ENCODE measurements at regions not wholly inside any gene's neighbourhood (a gene's known extent, or its start where the extent isn't known, plus 50 kb on each side); places are given as distances from the start of the nearest gene placed in this dataset.

DNA sequence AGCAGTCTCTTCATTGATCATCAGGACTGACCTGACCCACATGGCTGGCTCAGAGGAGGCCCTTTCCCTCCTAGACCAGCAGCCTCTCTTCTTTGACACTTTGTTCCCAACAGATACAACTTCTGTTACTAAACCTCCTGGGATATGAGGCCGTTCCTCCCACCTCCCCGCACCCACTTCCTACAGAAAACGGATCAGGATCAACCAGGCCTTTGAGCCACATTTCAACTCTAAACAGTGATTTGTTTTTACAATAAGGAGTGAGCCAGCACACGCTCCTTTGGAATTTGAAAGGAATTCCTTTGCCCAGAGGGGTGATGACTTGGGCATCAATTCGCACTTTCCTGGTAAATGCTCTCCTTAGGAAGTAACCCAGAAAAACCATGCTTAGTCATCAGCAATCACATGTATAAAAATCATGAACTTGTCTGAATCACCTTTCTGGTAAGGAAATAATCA, 180.4 kb downstream of the FAM124B start:
- no peaks in the 10 kb centered on the region for H4K20me1 ChIP-seq (replicated peaks; ENCODE audit: control insufficient read depth, extremely low read depth, insufficient read depth, low read length)
- FAIRE-seq, result peak; percentile 95
- peaks cover 26% of the 10 kb centered on the region for H3K4me1 ChIP-seq (ENCODE audit: control insufficient read depth, extremely low read depth, insufficient read depth, low read length)
- TF ChIP-seq JUN (IDR thresholded peaks at IDR 0.05; ENCODE audit: borderline replicate concordance, insufficient read depth, insufficient read length, low read depth), result peak; percentile 90
- peak; percentile 34 for TF ChIP-seq POLR2AphosphoS5 (IDR thresholded peaks at IDR 0.05; ENCODE audit: insufficient read depth, low read depth, low read length)
- TF ChIP-seq FOS (IDR thresholded peaks at IDR 0.05; ENCODE audit: borderline replicate concordance, insufficient read depth, low read length), result peak; percentile 95
- TF ChIP-seq GATA2 (IDR thresholded peaks at IDR 0.05; ENCODE audit: insufficient read depth, insufficient read length, low read depth, low read length), result peak; percentile 32
- peak; percentile 24 for TF ChIP-seq MAX (IDR thresholded peaks at IDR 0.05; ENCODE audit: insufficient read depth, insufficient read length)
- TF ChIP-seq EZH2 (IDR thresholded peaks at IDR 0.05; ENCODE audit: borderline replicate concordance, low read depth, low read length, severe bottlenecking), result no peak
- TF ChIP-seq MYC (IDR thresholded peaks at IDR 0.05; ENCODE audit: low read depth, low read length), result no peak
- no peak for TF ChIP-seq CTCF (IDR thresholded peaks at IDR 0.05; ENCODE audit: extremely low read depth in 1 of 2, insufficient read depth in 1 of 2, low read depth in 1 of 2, low read length in 2 of 2)
- no peak for TF ChIP-seq POLR2A (IDR thresholded peaks at IDR 0.05; ENCODE audit: low read depth, low read length)
- H3K9ac ChIP-seq (replicated peaks; ENCODE audit: extremely low read depth, insufficient read depth, low read length), result peak overlapping the region; percentile 61
- H3K4me3 ChIP-seq (replicated peaks in 1 of 3; ENCODE audit: insufficient read depth in 1 of 3, low read depth in 1 of 3, low read length in 3 of 3), result no peak overlapping the region
- no TSS peak for BruUV-seq (replicated peaks)
- intact Hi-C loops (cut with micrococcal nuclease) (loop anchor here (1.0 to 5.0 kb wide), 6 partner anchors 75 to 228 kb away; partner anchors contain the start of gene SERPINE2), dilution Hi-C loops (cut with MboI; ENCODE audit: extremely low pct_ligation_motif_present, low sequenced_read_pairs) (no loop called here)
- peak; percentile 88 for DNase-seq (ENCODE audit: low read depth, low spot score)
- no peaks in the 10 kb centered on the region for H3K36me3 ChIP-seq (ENCODE audit: control insufficient read depth in 2 of 2, extremely low read depth in 1 of 2, insufficient read depth in 2 of 2, low read length in 2 of 2)
- no peaks in the 10 kb centered on the region for H3K27me3 ChIP-seq (ENCODE audit: control insufficient read depth in 2 of 2, insufficient read depth in 2 of 2, low read length in 2 of 2)
- H3K9me3 ChIP-seq (replicated peaks; ENCODE audit: control insufficient read depth, insufficient read depth, low read length), result no peaks in the 10 kb centered on the region
- no peaks in the 10 kb centered on the region for H3K79me2 ChIP-seq (ENCODE audit: control insufficient read depth, insufficient read depth, low read length)
- CTCF ChIA-PET, result interaction anchor here (3.3 kb wide), 1 partner anchor 228 kb away, joined by 17 read pairs; no protein-coding TSS in a partner anchor
- POLR2A ChIA-PET, result no interaction called here
- H3K27ac ChIP-seq (ENCODE audit: insufficient read depth, low read depth, low read length), result peak overlapping the region; percentile 99
- no peaks in the 10 kb centered on the region for H3K9me1 ChIP-seq (replicated peaks; ENCODE audit: control insufficient read depth, extremely low read depth, insufficient read depth, low read length)
- peak overlapping the region; percentile 79 for H3K4me2 ChIP-seq (ENCODE audit: insufficient read depth, low read length)
- H2AFZ ChIP-seq (ENCODE audit: low read depth, low read length), result peak overlapping the region; percentile 88

Measured in endothelial cell of umbilical vein (primary cell).